ENCODE measurements at regions not wholly inside any gene's neighbourhood (a gene's known extent, or its start where the extent isn't known, plus 50 kb on each side); places are given as distances from the start of the nearest gene placed in this dataset.

- no peak overlapping the region for H3K9ac ChIP-seq
- H4K20me1 ChIP-seq (ENCODE audit: insufficient read depth) = no peaks in the 10 kb centered on the region
- no peak overlapping the region for H3K4me3 ChIP-seq (IDR thresholded peaks at IDR 0.05; ENCODE audit: insufficient read depth, low read depth, low read length)
- no peaks in the 10 kb centered on the region for H3K4me1 ChIP-seq (ENCODE audit: low read depth, poor library complexity, severe bottlenecking)
- H3K27me3 ChIP-seq (ENCODE audit: insufficient read depth, low read depth) = no peaks in the 10 kb centered on the region
- no peaks in the 10 kb centered on the region for H3K79me2 ChIP-seq (ENCODE audit: insufficient read depth, low read depth)
- H3K36me3 ChIP-seq (ENCODE audit: insufficient read depth) = no peaks in the 10 kb centered on the region
- no peak overlapping the region for H2AFZ ChIP-seq (ENCODE audit: low read depth)
- no peak overlapping the region for H3K4me2 ChIP-seq
- no peak overlapping the region for H3K27ac ChIP-seq
- TF ChIP-seq CTCF (conservative IDR thresholded peaks at IDR 0.05; ENCODE audit: low read depth, low read length) = no peak
These were observed 344.2 kb upstream of the CCNH start for GRCh38 chr5:87756951-87757350.

GRCh38 chr5:87755360-87755759, 342.6 kb upstream of the CCNH start:
- no peak overlapping the region for H2AFZ ChIP-seq (ENCODE audit: low read depth)
- TF ChIP-seq CTCF (conservative IDR thresholded peaks at IDR 0.05; ENCODE audit: low read depth, low read length) = no peak

GRCh38 chr5:87754009-87754757, 341.5 kb upstream of the CCNH start:
- TF ChIP-seq CTCF (conservative IDR thresholded peaks at IDR 0.05; ENCODE audit: low read depth, low read length) = no peak
- no peaks in the 10 kb centered on the region for H3K36me3 ChIP-seq (ENCODE audit: insufficient read depth)
- H3K9ac ChIP-seq = no peak overlapping the region
- H3K4me1 ChIP-seq (ENCODE audit: low read depth, poor library complexity, severe bottlenecking) = no peaks in the 10 kb centered on the region
- no peak overlapping the region for H3K27ac ChIP-seq
- no peaks in the 10 kb centered on the region for H3K79me2 ChIP-seq (ENCODE audit: insufficient read depth, low read depth)
- H3K4me3 ChIP-seq (IDR thresholded peaks at IDR 0.05; ENCODE audit: insufficient read depth, low read depth, low read length) = no peak overlapping the region
- H3K4me2 ChIP-seq = no peak overlapping the region
- no peaks in the 10 kb centered on the region for H3K27me3 ChIP-seq (ENCODE audit: insufficient read depth, low read depth)
- H2AFZ ChIP-seq (ENCODE audit: low read depth) = no peak overlapping the region
- no peaks in the 10 kb centered on the region for H4K20me1 ChIP-seq (ENCODE audit: insufficient read depth)

More at GRCh38 chr5:87755360-87755759, 342.6 kb upstream of the CCNH start:
- Histone ChIP-seq H3K27ac (no peak overlapping the region), H3K27me3 (ENCODE audit: insufficient read depth, low read depth) (no peaks in the 10 kb centered on the region), H3K4me3 (IDR thresholded peaks at IDR 0.05; ENCODE audit: insufficient read depth, low read depth, low read length) (no peak overlapping the region), H3K4me1 (ENCODE audit: low read depth, poor library complexity, severe bottlenecking) (no peaks in the 10 kb centered on the region), H3K4me2 (no peak overlapping the region), H3K36me3 (ENCODE audit: insufficient read depth) (no peaks in the 10 kb centered on the region), H3K9ac (no peak overlapping the region), H3K79me2 (ENCODE audit: insufficient read depth, low read depth) (no peaks in the 10 kb centered on the region), H4K20me1 (ENCODE audit: insufficient read depth) (no peaks in the 10 kb centered on the region)

GRCh38 chr5:87752362-87752761, 339.6 kb upstream of the CCNH start:
- H3K27me3 ChIP-seq (ENCODE audit: insufficient read depth, low read depth) = no peaks in the 10 kb centered on the region
- H3K79me2 ChIP-seq (ENCODE audit: insufficient read depth, low read depth) = no peaks in the 10 kb centered on the region
- no peaks in the 10 kb centered on the region for H3K4me1 ChIP-seq (ENCODE audit: low read depth, poor library complexity, severe bottlenecking)
- H3K9ac ChIP-seq = no peak overlapping the region
- TF ChIP-seq CTCF (conservative IDR thresholded peaks at IDR 0.05; ENCODE audit: low read depth, low read length) = no peak
- no peak overlapping the region for H3K27ac ChIP-seq
- H2AFZ ChIP-seq (ENCODE audit: low read depth) = no peak overlapping the region
- H3K4me3 ChIP-seq (IDR thresholded peaks at IDR 0.05; ENCODE audit: insufficient read depth, low read depth, low read length) = no peak overlapping the region
- no peaks in the 10 kb centered on the region for H4K20me1 ChIP-seq (ENCODE audit: insufficient read depth)
- H3K4me2 ChIP-seq = no peak overlapping the region
- no peaks in the 10 kb centered on the region for H3K36me3 ChIP-seq (ENCODE audit: insufficient read depth)
